ENCODE measurements at regions not wholly inside any gene's neighbourhood (a gene's known extent, or its start where the extent isn't known, plus 50 kb on each side); places are given as distances from the start of the nearest gene placed in this dataset.
"Not testable (repeated sequence)": the region's sequence is repeated elsewhere in the genome, so short reads cannot be mapped to it uniquely, and the experiment has no call there.

- DNase-seq (ENCODE audit: low spot score): no peak
- TF ChIP-seq CTCF (IDR thresholded peaks at IDR 0.05; ENCODE audit: extremely low read depth, missing control alignments): no peak
Measured at GRCh38 chr3:79973482-79973881, 205.7 kb upstream of the ROBO1 start.

GRCh38 chr3:79968418-79968817, 200.6 kb upstream of the ROBO1 start:
- no peak for TF ChIP-seq CTCF (IDR thresholded peaks at IDR 0.05; ENCODE audit: extremely low read depth, missing control alignments)
- no peak for DNase-seq (ENCODE audit: low spot score)

GRCh38 chr3:79960594-79960993, 192.8 kb upstream of the ROBO1 start:
- no peak for DNase-seq (ENCODE audit: low spot score)
- TF ChIP-seq CTCF (IDR thresholded peaks at IDR 0.05; ENCODE audit: extremely low read depth, missing control alignments): no peak

- no peak for DNase-seq (ENCODE audit: low spot score)
- no peak for TF ChIP-seq CTCF (IDR thresholded peaks at IDR 0.05; ENCODE audit: extremely low read depth, missing control alignments)
Measured at GRCh38 chr3:79957066-79957465, 189.3 kb upstream of the ROBO1 start.

- TF ChIP-seq CTCF (IDR thresholded peaks at IDR 0.05; ENCODE audit: extremely low read depth, missing control alignments): no peak
- no peak for DNase-seq (ENCODE audit: low spot score)
Measured at GRCh38 chr3:79954756-79955155, 187.0 kb upstream of the ROBO1 start.

GRCh38 chr3:79953591-79954101, 185.8 kb upstream of the ROBO1 start:
- DNase-seq (ENCODE audit: low spot score): no peak
- TF ChIP-seq CTCF (IDR thresholded peaks at IDR 0.05; ENCODE audit: extremely low read depth, missing control alignments): no peak

GRCh38 chr3:79951426-79951825, 183.6 kb upstream of the ROBO1 start:
- DNase-seq (ENCODE audit: low spot score): not testable (repeated sequence)

- TF ChIP-seq CTCF (IDR thresholded peaks at IDR 0.05; ENCODE audit: extremely low read depth, missing control alignments): no peak
- DNase-seq (ENCODE audit: low spot score): no peak
Measured at GRCh38 chr3:79947957-79948356, 180.2 kb upstream of the ROBO1 start.

Data from GM20000 (cell line).